DMS153 treated with DMSO at 0.1 percent for 48 hours (cell line): ENCODE measurements at regions not wholly inside any gene's neighbourhood (a gene's known extent, or its start where the extent isn't known, plus 50 kb on each side); places are given as distances from the start of the nearest gene placed in this dataset.

Experiments used
- DNase-seq: peaks from one replicate; lab custom pipeline; 2025; ENCODE audit not compliant: unreplicated experiment; lab: John Stamatoyannopoulos, UW

GRCh38 chr4:100970414-100970813, 376.9 kb downstream of the PPP3CA start:
- no peak for DNase-seq

- no peak for DNase-seq
These were observed 377.4 kb downstream of the PPP3CA start for GRCh38 chr4:100969925-100970324.

- no peak for DNase-seq
These were observed 379.3 kb downstream of the PPP3CA start for GRCh38 chr4:100968046-100968445.

GRCh38 chr4:100963627-100964026, 383.7 kb downstream of the PPP3CA start:
- no peak for DNase-seq

- DNase-seq, result no peak
These were observed 384.6 kb downstream of the PPP3CA start for GRCh38 chr4:100962698-100963097.

GRCh38 chr4:100960232-100960631, 387.1 kb downstream of the PPP3CA start:
- DNase-seq, result no peak

GRCh38 chr4:100954046-100954445, 393.3 kb downstream of the PPP3CA start:
- DNase-seq, result no peak

GRCh38 chr4:100953616-100954015, 393.7 kb downstream of the PPP3CA start:
- no peak for DNase-seq

GRCh38 chr4:100952590-100952989, 394.7 kb downstream of the PPP3CA start:
- DNase-seq, result no peak

GRCh38 chr4:100949350-100949935, 397.9 kb downstream of the PPP3CA start:
- DNase-seq, result no peak

GRCh38 chr4:100948911-100949310, 398.4 kb downstream of the PPP3CA start:
- DNase-seq, result no peak

- no peak for DNase-seq
These were observed 401.5 kb downstream of the PPP3CA start for GRCh38 chr4:100945789-100946188.

- DNase-seq, result peak; percentile 3
These were observed 408.6 kb downstream of the PPP3CA start for GRCh38 chr4:100938698-100939097.

- no peak for DNase-seq
These were observed 410.5 kb downstream of the PPP3CA start for GRCh38 chr4:100936661-100937375.

GRCh38 chr4:100935090-100935489, 412.2 kb downstream of the PPP3CA start:
- no peak for DNase-seq

- DNase-seq, result no peak
These were observed 413.7 kb downstream of the PPP3CA start for GRCh38 chr4:100933628-100934027.

GRCh38 chr4:100929758-100930157, 411.9 kb upstream of the EMCN start:
- no peak for DNase-seq

- DNase-seq, result no peak
These were observed 411.3 kb upstream of the EMCN start for GRCh38 chr4:100929135-100929534.

GRCh38 chr4:100926039-100926717, 408.4 kb upstream of the EMCN start:
- no peak for DNase-seq

- DNase-seq, result no peak
These were observed 395.9 kb upstream of the EMCN start for GRCh38 chr4:100913685-100914084.

- DNase-seq, result no peak
These were observed 390.7 kb upstream of the EMCN start for GRCh38 chr4:100908540-100908939.
